Stimulated activated CD8-positive, alpha-beta memory T cell treated with anti-CD3 and anti-CD28 coated beads, Interleukin-12 subunit alpha, Interleukin-12 subunit beta, amount 100 ng/mL, for 1 hour (primary cell): ENCODE measurements at regions not wholly inside any gene's neighbourhood (a gene's known extent, or its start where the extent isn't known, plus 50 kb on each side); places are given as distances from the start of the nearest gene placed in this dataset.
"Not testable (repeated sequence)": the region's sequence is repeated elsewhere in the genome, so short reads cannot be mapped to it uniquely, and the experiment has no call there.

ENCODE experiments used
- DNase-seq: peaks from one replicate; pipeline ENCODE4 v3.0.0-alpha.2; 2020; ENCODE audit warnings: low read depth

- no peak for DNase-seq
These were observed 232.4 kb upstream of the RBMS1 start for GRCh38 chr2:160726046-160726445.

- no peak for DNase-seq
These were observed 236.8 kb upstream of the RBMS1 start for GRCh38 chr2:160730296-160730995.

- no peak for DNase-seq
These were observed 237.8 kb upstream of the RBMS1 start for GRCh38 chr2:160731415-160731814.

GRCh38 chr2:160731856-160732255 lies 238.2 kb upstream of the RBMS1 start:
- no peak for DNase-seq

GRCh38 chr2:160735696-160736095 lies 242.1 kb upstream of the RBMS1 start:
- DNase-seq: no peak

GRCh38 chr2:160736148-160737028 lies 242.8 kb upstream of the RBMS1 start:
- no peak for DNase-seq

- no peak for DNase-seq
These were observed 243.6 kb upstream of the RBMS1 start for GRCh38 chr2:160737247-160737646.

GRCh38 chr2:160741271-160741670 lies 247.7 kb upstream of the RBMS1 start:
- no peak for DNase-seq

GRCh38 chr2:160741815-160742214 lies 248.2 kb upstream of the RBMS1 start:
- no peak for DNase-seq

GRCh38 chr2:160742667-160743066 lies 249.1 kb upstream of the RBMS1 start:
- DNase-seq: no peak

GRCh38 chr2:160747501-160748170 lies 254.0 kb upstream of the RBMS1 start:
- DNase-seq: no peak

GRCh38 chr2:160751021-160751420 lies 257.4 kb upstream of the RBMS1 start:
- DNase-seq: no peak

GRCh38 chr2:160752475-160753330 lies 259.1 kb upstream of the RBMS1 start:
- no peak for DNase-seq

- no peak for DNase-seq
These were observed 259.7 kb upstream of the RBMS1 start for GRCh38 chr2:160753331-160753654.

- DNase-seq: no peak
These were observed 260.4 kb upstream of the RBMS1 start for GRCh38 chr2:160753960-160754359.

GRCh38 chr2:160756481-160756880 lies 262.9 kb upstream of the RBMS1 start:
- DNase-seq: no peak

- not testable (repeated sequence) for DNase-seq
These were observed 269.0 kb upstream of the RBMS1 start for GRCh38 chr2:160762493-160763128.

- DNase-seq: no peak
These were observed 289.9 kb upstream of the RBMS1 start for GRCh38 chr2:160783474-160783873.

- DNase-seq: no peak
These were observed 290.4 kb upstream of the RBMS1 start for GRCh38 chr2:160784034-160784433.

- DNase-seq: no peak
These were observed 297.1 kb upstream of the RBMS1 start for GRCh38 chr2:160790738-160791137.

GRCh38 chr2:160791884-160792283 lies 298.3 kb upstream of the RBMS1 start:
- no peak for DNase-seq

- DNase-seq: no peak
These were observed 299.2 kb upstream of the RBMS1 start for GRCh38 chr2:160792837-160793236.
